ENCODE measurements at regions not wholly inside any gene's neighbourhood (a gene's known extent, or its start where the extent isn't known, plus 50 kb on each side); places are given as distances from the start of the nearest gene placed in this dataset.
A peak's percentile ranks its signal among the peaks of the same experiment; 100 is the strongest.

GRCh38 chr5:96157841-96158291 lies 196.2 kb upstream of the ELL2 start:
- no peak for DNase-seq

GRCh38 chr5:96157077-96157780 lies 195.6 kb upstream of the ELL2 start:
- DNase-seq, result no peak

GRCh38 chr5:96155147-96155546 lies 193.5 kb upstream of the ELL2 start:
- no peak for DNase-seq

- DNase-seq, result no peak
Observed at GRCh38 chr5:96151891-96152290, 190.2 kb upstream of the ELL2 start.

GRCh38 chr5:96150007-96150406 lies 188.4 kb upstream of the ELL2 start:
- no peak for DNase-seq

- peak; percentile 55 for DNase-seq
Observed at GRCh38 chr5:96149546-96149945, 187.9 kb upstream of the ELL2 start.

- DNase-seq, result no peak
Observed at GRCh38 chr5:96149021-96149420, 187.4 kb upstream of the ELL2 start.

GRCh38 chr5:96148376-96148775 lies 186.7 kb upstream of the ELL2 start:
- DNase-seq, result no peak

GRCh38 chr5:96147866-96148265 lies 186.2 kb upstream of the ELL2 start:
- no peak for DNase-seq

GRCh38 chr5:96146675-96147074 lies 185.0 kb upstream of the ELL2 start:
- peak; percentile 86 for DNase-seq

GRCh38 chr5:96144289-96144688 lies 182.6 kb upstream of the ELL2 start:
- DNase-seq, result no peak

GRCh38 chr5:96143450-96143849 lies 181.8 kb upstream of the ELL2 start:
- DNase-seq, result no peak

GRCh38 chr5:96142786-96143434 lies 181.3 kb upstream of the ELL2 start:
- DNase-seq, result peak; percentile 83

- DNase-seq, result no peak
Observed at GRCh38 chr5:96142184-96142781, 180.6 kb upstream of the ELL2 start.

GRCh38 chr5:96141749-96142148 lies 180.1 kb upstream of the ELL2 start:
- DNase-seq, result peak; percentile 38

GRCh38 chr5:96140496-96140895 lies 178.8 kb upstream of the ELL2 start:
- no peak for DNase-seq

GRCh38 chr5:96140084-96140483 lies 178.4 kb upstream of the ELL2 start:
- DNase-seq, result no peak

- DNase-seq, result no peak
Observed at GRCh38 chr5:96134886-96135285, 173.2 kb upstream of the ELL2 start.

- peak; percentile 77 for DNase-seq
Observed at GRCh38 chr5:96133341-96134079, 171.9 kb upstream of the ELL2 start.

- no peak for DNase-seq
Observed at GRCh38 chr5:96129276-96129675, 167.6 kb upstream of the ELL2 start.

- no peak for DNase-seq
Observed at GRCh38 chr5:96128204-96128864, 166.7 kb upstream of the ELL2 start.

GRCh38 chr5:96127538-96127937 lies 165.9 kb upstream of the ELL2 start:
- no peak for DNase-seq

All from fibroblast of skin of right biceps (primary cell).